SK-N-SH (cell line): ENCODE measurements at regions not wholly inside any gene's neighbourhood (a gene's known extent, or its start where the extent isn't known, plus 50 kb on each side); places are given as distances from the start of the nearest gene placed in this dataset.

ENCODE experiments used
- CTCF ChIP-seq: fragments of 200-600 bp; sonication (generic); IDR thresholded peaks from 2 replicates; pipeline ENCODE4 v1.6.1; 2017; ENCODE audit warnings: antibody characterized with exemption, mild to moderate bottlenecking, moderate library complexity
- EZH2phosphoT487 ChIP-seq: fragments of 200-600 bp; sonication (generic); IDR thresholded peaks from 2 replicates; pipeline ENCODE4 v1.6.1; 2017; ENCODE audit warnings: low read depth, mixed run types, mild to moderate bottlenecking, antibody characterized with exemption, moderate library complexity, borderline replicate concordance
- RAD21 ChIP-seq: IDR thresholded peaks from 2 replicates; pipeline ENCODE4 v1.6.1; 2012; ENCODE audit warnings: mild to moderate bottlenecking, low read length
- RFX5 ChIP-seq: IDR thresholded peaks from 2 replicates; pipeline ENCODE4 v1.6.1; 2012; ENCODE audit warnings: mild to moderate bottlenecking, improper control_type of control experiment, low read length
- SIN3A ChIP-seq: IDR thresholded peaks from 2 replicates; pipeline ENCODE4 v1.6.1; 2012; ENCODE audit warnings: low read depth, mild to moderate bottlenecking, low read length, moderate library complexity, borderline replicate concordance
- TAF1 ChIP-seq: IDR thresholded peaks from 2 replicates; pipeline ENCODE4 v1.6.1; 2012; ENCODE audit warnings: low read depth, mild to moderate bottlenecking, low read length, moderate library complexity, borderline replicate concordance
- USF1 ChIP-seq: IDR thresholded peaks from 2 replicates; pipeline ENCODE4 v1.4.0; 2012; ENCODE audit warnings: low read depth, borderline replicate concordance

DNA sequence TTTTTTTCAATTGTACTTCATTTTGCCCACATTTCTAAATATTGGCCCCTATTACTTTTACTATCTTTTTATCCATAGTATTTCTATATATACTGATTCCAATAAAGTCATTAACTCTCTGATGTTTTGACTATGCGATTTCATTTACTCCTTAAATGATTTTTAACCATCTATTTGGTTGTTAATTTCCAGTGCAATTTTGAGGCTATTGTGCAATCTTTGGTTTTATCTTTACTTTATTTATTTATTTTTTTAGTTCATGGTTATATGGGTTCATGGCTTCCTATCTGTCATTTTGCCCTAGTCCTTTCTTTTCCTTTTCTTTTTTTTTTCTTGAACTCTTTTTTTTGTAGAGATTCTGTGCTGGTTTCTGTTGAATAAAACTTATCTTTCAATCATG is 1408.0 kb upstream of the GBE1 start:
- TF ChIP-seq CTCF (no peak), RAD21 (no peak), TAF1 (no peak), SIN3A (no peak), EZH2phosphoT487 (no peak), RFX5 (no peak), USF1 (no peak)
